HL-60 (cell line): ENCODE measurements at regions not wholly inside any gene's neighbourhood (a gene's known extent, or its start where the extent isn't known, plus 50 kb on each side); places are given as distances from the start of the nearest gene placed in this dataset.

ENCODE experiments used
- DNase-seq, 2 experiments: peaks; one replicate each; pipeline ENCODE4 v3.0.0-alpha.2; 2010 to 2020; ENCODE audit warnings: low read depth in 1 of 2, low spot score in 1 of 2
- H3K27ac ChIP-seq: fragments of 250-450 bp; sonication (Bioruptor Pico); replicated peaks from 2 replicates; pipeline ENCODE4 v1.5.1; 2020; ENCODE audit warnings: mild to moderate bottlenecking, moderate library complexity
- H3K27me3 ChIP-seq: fragments of 250-450 bp; sonication (Bioruptor Pico); 2 replicates; pipeline ENCODE4 v1.5.1; 2021; ENCODE audit warnings: mild to moderate bottlenecking, moderate library complexity; ENCODE audit not compliant: insufficient read depth, poor library complexity, severe bottlenecking
- H3K4me3 ChIP-seq: replicated peaks from 2 replicates; pipeline ENCODE4 v1.5.1; 2011; ENCODE audit warnings: mild to moderate bottlenecking, control low read depth, low read length; ENCODE audit not compliant: insufficient read depth
- CTCF ChIP-seq: IDR thresholded peaks from one replicate; pipeline ENCODE4 v1.5.1; 2011; ENCODE audit warnings: low read length, control low read depth, inconsistent platforms; ENCODE audit not compliant: insufficient read depth
- GABPA ChIP-seq: IDR thresholded peaks from 2 replicates; pipeline ENCODE4 v1.6.1; 2012; ENCODE audit warnings: low read depth
- POLR2AphosphoS5 ChIP-seq: IDR thresholded peaks from 2 replicates; pipeline ENCODE4 v1.6.1; 2012; ENCODE audit warnings: low read depth
- REST ChIP-seq: IDR thresholded peaks from 2 replicates; pipeline ENCODE4 v1.6.1; 2012; ENCODE audit warnings: low read depth; ENCODE audit not compliant: insufficient replicate concordance
- SPI1 ChIP-seq: IDR thresholded peaks from 2 replicates; pipeline ENCODE4 v1.6.1; 2012; ENCODE audit warnings: low read depth, mild to moderate bottlenecking, borderline replicate concordance

GRCh38 chr16:6560306-6561100 lies 772.1 kb upstream of the RBFOX1 start:
- no peak overlapping the region for H3K4me3 ChIP-seq
- no peaks in the 10 kb centered on the region for H3K27me3 ChIP-seq
- no peak for DNase-seq
- H3K27ac ChIP-seq, result no peak overlapping the region
- no peak for TF ChIP-seq REST

- no peak overlapping the region for H3K4me3 ChIP-seq
- H3K27ac ChIP-seq, result no peak overlapping the region
- H3K27me3 ChIP-seq, result no peaks in the 10 kb centered on the region
- no peak for TF ChIP-seq CTCF
- no peak for TF ChIP-seq POLR2AphosphoS5
- no peak for TF ChIP-seq SPI1
- no peak for TF ChIP-seq REST
- TF ChIP-seq GABPA, result no peak
- no peak for DNase-seq
Observed at GRCh38 chr16:6558661-6559060, 774.0 kb upstream of the RBFOX1 start.

GRCh38 chr16:6558126-6558525 lies 774.5 kb upstream of the RBFOX1 start:
- no peak overlapping the region for H3K27ac ChIP-seq
- no peak for DNase-seq
- H3K4me3 ChIP-seq, result no peak overlapping the region

More at GRCh38 chr16:6558126-6558525, 774.5 kb upstream of the RBFOX1 start:
- H3K27me3 ChIP-seq, result no peaks in the 10 kb centered on the region
- TF ChIP-seq POLR2AphosphoS5, result no peak
- TF ChIP-seq CTCF, result no peak
- TF ChIP-seq REST, result no peak
- no peak for TF ChIP-seq GABPA
- TF ChIP-seq SPI1, result no peak
